Smooth muscle cell (in vitro differentiated cells): ENCODE measurements at regions not wholly inside any gene's neighbourhood (a gene's known extent, or its start where the extent isn't known, plus 50 kb on each side); places are given as distances from the start of the nearest gene placed in this dataset.

ENCODE experiments used
- DNase-seq: peaks from one replicate; lab custom pipeline; 2025; ENCODE audit not compliant: unreplicated experiment; lab: John Stamatoyannopoulos, UW
- H2AFZ ChIP-seq: fragments of 200-600 bp; sonication (generic); 2 replicates; pipeline ENCODE4 v1.6.0; 2016; ENCODE audit warnings: antibody characterized with exemption, low read depth, mild to moderate bottlenecking
- H3F3A ChIP-seq: fragments of 200-600 bp; sonication (generic); 2 replicates; pipeline ENCODE4 v1.6.0; 2017; ENCODE audit warnings: antibody characterized with exemption, low read depth
- H3K27ac ChIP-seq: fragments of 200-600 bp; sonication (generic); 2 replicates; pipeline ENCODE4 v1.5.1; 2016; ENCODE audit warnings: low read depth, mild to moderate bottlenecking
- H3K27me3 ChIP-seq: fragments of 200-600 bp; sonication (generic); 2 replicates; pipeline ENCODE4 v1.6.1; 2016; ENCODE audit warnings: low read depth, mild to moderate bottlenecking
- H3K36me3 ChIP-seq: fragments of 200-600 bp; sonication (generic); 2 replicates; pipeline ENCODE4 v1.5.1; 2016; ENCODE audit warnings: low read depth
- H3K4me1 ChIP-seq: fragments of 200-600 bp; sonication (generic); 2 replicates; pipeline ENCODE4 v1.5.1; 2016; ENCODE audit warnings: low read depth
- H3K4me2 ChIP-seq: fragments of 200-600 bp; sonication (generic); 2 replicates; pipeline ENCODE4 v1.6.0; 2016; ENCODE audit warnings: mild to moderate bottlenecking
- H3K4me3 ChIP-seq: fragments of 200-600 bp; sonication (generic); 2 replicates; pipeline ENCODE4 v1.5.1; 2016; ENCODE audit warnings: mild to moderate bottlenecking
- H3K79me2 ChIP-seq: fragments of 200-600 bp; sonication (generic); 2 replicates; pipeline ENCODE4 v1.6.0; 2016; ENCODE audit warnings: low read depth, mild to moderate bottlenecking
- H3K9ac ChIP-seq: fragments of 200-600 bp; sonication (generic); 2 replicates; pipeline ENCODE4 v1.6.0; 2016; ENCODE audit warnings: low read depth
- H3K9me3 ChIP-seq: fragments of 200-600 bp; sonication (generic); replicated peaks from 2 replicates; pipeline ENCODE4 v1.5.1; 2016; ENCODE audit warnings: low read depth
- H4K20me1 ChIP-seq: fragments of 200-600 bp; sonication (generic); 2 replicates; pipeline ENCODE4 v1.6.0; 2016; ENCODE audit warnings: low read depth
- CTCF ChIP-seq: fragments of 200-600 bp; sonication (generic); IDR thresholded peaks from 2 replicates; pipeline ENCODE4 v1.5.1; 2017; ENCODE audit warnings: borderline replicate concordance, mild to moderate bottlenecking, antibody characterized with exemption; ENCODE audit not compliant: insufficient read depth, poor library complexity, severe bottlenecking
- WGBS: methylation state at CpG from one replicate; pipeline ENCODE4 v1.1.7; 2016; ENCODE audit warnings: low lambda C conversion rate; 5-methylcytosine and 5-hydroxymethylcytosine counted together

- H3F3A ChIP-seq = no peaks in the 10 kb centered on the region
- no peak overlapping the region for H2AFZ ChIP-seq
- H3K9me3 ChIP-seq = no peaks in the 10 kb centered on the region
- WGBS = 62% methylated on average over 6 of the region's 6 CpGs
- H3K4me3 ChIP-seq = no peak overlapping the region
- no peak for DNase-seq
- no peaks in the 10 kb centered on the region for H3K79me2 ChIP-seq
- no peaks in the 10 kb centered on the region for H4K20me1 ChIP-seq
- no peak overlapping the region for H3K4me2 ChIP-seq
- no peak overlapping the region for H3K9ac ChIP-seq
- H3K27ac ChIP-seq = no peak overlapping the region
- H3K4me1 ChIP-seq = no peaks in the 10 kb centered on the region
- H3K36me3 ChIP-seq = no peaks in the 10 kb centered on the region
- no peak for TF ChIP-seq CTCF
- no peaks in the 10 kb centered on the region for H3K27me3 ChIP-seq
Observed at GRCh38 chr1:221141606-221142285, 262.5 kb downstream of the HLX start.

- WGBS = 82% methylated on average over 4 of the region's 4 CpGs
Observed at GRCh38 chr1:221148660-221149059, 269.4 kb downstream of the HLX start.

GRCh38 chr1:221149111-221149510, 269.9 kb downstream of the HLX start:
- 74% methylated on average over 4 of the region's 4 CpGs for WGBS

More at GRCh38 chr1:221148660-221149059, 269.4 kb downstream of the HLX start:
- TF ChIP-seq CTCF = no peak
- Histone ChIP-seq H3K27ac (no peak overlapping the region), H3K27me3 (no peaks in the 10 kb centered on the region), H3K4me2 (no peak overlapping the region), H3F3A (no peaks in the 10 kb centered on the region), H3K36me3 (no peaks in the 10 kb centered on the region), H3K9ac (no peak overlapping the region), H4K20me1 (no peaks in the 10 kb centered on the region), H3K9me3 (no peaks in the 10 kb centered on the region), H2AFZ (no peak overlapping the region), H3K4me3 (no peak overlapping the region), H3K79me2 (no peaks in the 10 kb centered on the region), H3K4me1 (no peaks in the 10 kb centered on the region)
- no peak for DNase-seq

More at GRCh38 chr1:221149111-221149510, 269.9 kb downstream of the HLX start:
- H3K36me3 ChIP-seq = no peaks in the 10 kb centered on the region
- H3K27me3 ChIP-seq = no peaks in the 10 kb centered on the region
- no peak overlapping the region for H3K27ac ChIP-seq
- TF ChIP-seq CTCF = no peak
- no peak overlapping the region for H3K9ac ChIP-seq
- no peaks in the 10 kb centered on the region for H3K4me1 ChIP-seq
- no peaks in the 10 kb centered on the region for H3K79me2 ChIP-seq
- H3F3A ChIP-seq = no peaks in the 10 kb centered on the region
- DNase-seq = no peak
- no peaks in the 10 kb centered on the region for H4K20me1 ChIP-seq
- no peak overlapping the region for H2AFZ ChIP-seq
- no peak overlapping the region for H3K4me3 ChIP-seq
- no peaks in the 10 kb centered on the region for H3K9me3 ChIP-seq
- no peak overlapping the region for H3K4me2 ChIP-seq
